T-helper 1 cell (primary cell): ENCODE measurements at regions not wholly inside any gene's neighbourhood (a gene's known extent, or its start where the extent isn't known, plus 50 kb on each side); places are given as distances from the start of the nearest gene placed in this dataset.

ENCODE experiments used
- DNase-seq, 5 donors: peaks; one replicate each; pipeline ENCODE4 v3.0.0-alpha.2; 2012 to 2020

DNA sequence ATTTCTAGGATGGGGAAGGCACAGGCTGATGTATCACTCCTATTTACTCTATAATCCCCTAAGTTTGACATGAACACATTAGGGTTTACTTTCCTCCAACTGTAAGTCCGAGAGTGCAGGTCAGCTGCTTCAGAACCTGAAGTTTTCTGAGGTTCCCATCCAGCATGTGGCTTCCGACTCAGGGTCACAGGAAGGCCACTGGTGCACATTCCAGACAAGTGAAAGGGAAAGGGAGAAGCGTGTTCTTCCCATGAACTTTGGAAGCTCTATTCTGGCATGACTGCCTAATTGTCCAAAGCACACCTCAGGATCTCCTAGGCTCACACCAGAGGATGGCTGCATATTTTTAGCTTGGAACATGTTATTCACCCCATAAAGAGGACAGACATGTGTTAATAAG is 602.6 kb downstream of the SEMA5A start:
- DNase-seq, result no peak

DNA sequence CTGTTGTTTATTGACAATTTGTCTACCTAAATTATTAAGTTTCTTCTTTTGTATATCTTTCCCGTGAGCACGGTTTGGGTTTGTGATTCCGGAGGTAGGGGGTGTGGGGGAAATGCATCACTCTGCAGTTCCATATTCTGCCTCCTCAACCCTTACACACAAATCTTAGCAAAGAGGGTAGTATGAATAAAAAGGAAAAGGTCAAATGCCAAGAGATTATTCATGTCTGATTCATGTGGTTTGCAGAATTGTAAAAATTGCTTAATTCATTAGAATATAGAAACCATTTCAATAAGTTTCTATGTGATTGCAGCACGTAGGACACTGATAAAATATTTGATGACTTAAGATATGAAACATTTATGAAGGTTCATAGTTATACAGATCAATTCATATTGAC is 601.9 kb downstream of the SEMA5A start:
- DNase-seq, result no peak

DNA sequence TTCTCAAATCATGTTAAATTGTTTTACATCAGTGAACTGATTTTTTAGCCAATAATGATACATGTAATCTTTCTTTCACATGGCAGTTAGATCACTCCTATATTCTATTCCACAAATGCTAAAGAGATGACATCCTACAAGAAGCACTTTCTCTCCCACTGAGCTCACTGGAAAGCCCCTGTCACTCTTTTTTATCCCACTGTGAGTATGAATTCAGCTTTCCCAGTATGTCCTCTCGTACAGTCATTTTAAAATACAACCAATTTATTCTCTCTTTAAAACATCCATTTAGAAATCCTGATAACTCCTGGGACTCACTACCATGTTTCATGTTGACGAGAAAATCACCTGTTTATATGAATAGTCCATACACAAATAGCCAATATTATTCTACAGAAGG is 599.9 kb downstream of the SEMA5A start:
- DNase-seq, result no peak

DNA sequence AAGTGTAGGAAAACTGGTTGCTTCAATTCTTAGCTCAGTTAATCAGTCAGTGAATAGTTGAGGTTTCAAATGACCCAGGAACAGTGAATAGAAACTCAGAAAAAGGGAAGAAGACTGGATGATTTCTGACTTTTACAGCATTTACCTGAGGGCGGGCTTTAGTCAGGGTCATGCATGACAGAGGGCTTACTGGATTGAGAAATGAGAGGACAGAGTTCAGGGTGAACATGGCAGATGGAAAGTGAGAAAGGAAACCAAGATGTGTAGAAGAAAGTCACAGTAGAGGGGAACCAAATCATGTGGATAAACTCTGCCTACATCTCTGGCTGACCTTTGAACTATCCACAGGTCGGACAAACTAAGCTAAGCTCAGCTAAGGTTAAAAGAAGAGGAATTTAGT is 596.0 kb downstream of the SEMA5A start:
- no peak for DNase-seq

DNA sequence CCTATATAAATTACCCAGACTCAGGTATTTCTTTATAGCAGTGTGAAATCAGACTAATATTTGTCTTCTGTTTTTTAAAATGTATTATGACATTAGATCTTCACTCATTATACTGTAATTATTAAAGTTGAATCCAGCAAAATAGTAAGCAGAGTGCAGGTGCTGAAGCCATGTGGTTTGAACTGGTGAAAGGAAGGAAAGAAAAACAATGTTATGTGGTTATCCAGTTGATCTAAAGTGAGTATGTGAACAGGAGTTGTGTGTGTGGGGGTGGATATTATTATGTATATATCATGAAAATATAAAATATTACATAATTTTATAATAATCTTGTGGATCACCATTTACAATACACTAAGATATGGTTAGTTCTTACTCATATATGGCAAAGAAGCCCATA is 593.7 kb downstream of the SEMA5A start:
- no peak for DNase-seq

DNA sequence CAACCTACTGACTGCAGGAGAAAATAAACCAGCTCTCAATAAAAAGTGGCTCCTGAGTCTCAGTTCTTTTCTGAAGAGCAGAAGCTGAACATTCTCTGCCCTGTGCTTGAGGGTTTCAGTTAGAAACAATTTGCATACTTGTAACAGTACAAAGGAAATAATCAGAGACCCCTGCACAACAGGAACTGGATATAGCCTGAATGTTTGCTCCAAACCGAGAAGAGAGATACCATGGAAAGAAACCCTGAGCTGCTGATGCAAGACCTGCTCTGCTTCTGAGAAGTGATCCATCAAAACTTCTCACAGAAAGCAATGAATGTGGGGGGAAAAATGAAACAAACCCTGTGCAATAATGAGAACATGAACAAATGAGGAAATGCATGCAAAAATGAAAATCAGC is 592.9 kb downstream of the SEMA5A start:
- DNase-seq, result no peak

DNA sequence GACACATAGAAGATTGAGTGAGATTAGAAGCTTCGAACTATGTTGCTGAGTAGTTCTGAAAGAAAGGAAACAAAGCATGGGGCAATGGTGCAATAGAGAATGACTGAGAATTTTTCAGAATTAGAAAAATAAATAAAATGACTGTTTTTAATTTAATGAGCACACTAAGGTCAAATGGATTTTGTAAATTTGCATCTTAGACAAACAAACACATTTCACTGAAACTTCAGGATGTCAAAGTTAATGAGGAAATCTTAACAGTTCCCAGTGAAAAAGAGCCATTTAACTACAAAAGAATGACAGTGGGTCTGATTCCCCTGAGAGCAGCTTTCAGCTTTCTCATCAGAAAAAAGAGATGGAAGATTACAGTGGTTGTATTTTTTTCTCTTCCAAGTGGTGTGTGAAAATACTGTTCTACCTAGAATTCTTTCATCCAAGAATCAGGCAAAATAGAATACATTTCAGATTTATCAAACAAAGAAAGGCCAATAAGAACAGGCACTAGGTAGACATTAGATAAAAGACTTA is 591.9 kb downstream of the SEMA5A start:
- DNase-seq, result no peak

DNA sequence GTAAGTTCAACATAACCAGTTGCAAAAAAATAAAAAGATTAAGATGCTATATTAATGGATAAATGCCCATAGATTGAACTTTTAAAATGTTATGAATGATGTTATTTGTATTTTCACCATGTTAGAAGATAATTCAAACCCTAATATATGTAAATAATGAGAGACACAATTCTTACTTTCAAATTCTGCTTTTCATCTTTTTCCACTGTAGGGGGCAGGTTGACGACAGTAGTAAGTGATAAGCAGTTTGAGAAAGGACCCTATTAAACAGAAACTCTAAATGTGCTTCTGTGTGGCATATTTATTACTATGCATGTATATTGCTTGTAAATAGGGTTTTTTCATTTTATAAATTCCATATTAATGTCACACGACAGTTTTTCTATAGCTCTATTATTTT is 591.1 kb downstream of the SEMA5A start:
- no peak for DNase-seq

DNA sequence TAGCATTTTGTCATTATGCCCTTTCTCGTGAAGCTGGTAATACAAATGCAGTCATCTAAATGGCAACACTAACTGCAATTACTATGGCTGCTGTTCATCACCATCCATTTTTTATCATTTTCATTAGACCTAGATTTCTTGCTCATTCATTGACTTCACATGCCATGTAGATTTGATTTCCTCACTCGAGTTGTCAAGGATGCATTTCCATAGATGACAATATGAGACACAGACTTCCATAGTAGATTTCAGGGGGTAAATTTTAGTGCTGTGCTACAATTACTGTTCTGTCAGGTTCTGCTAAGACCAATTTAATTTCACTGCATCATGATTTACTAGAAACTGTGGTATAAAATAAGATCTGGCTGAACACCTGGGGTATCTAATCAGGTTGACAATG is 589.2 kb downstream of the SEMA5A start:
- no peak for DNase-seq

DNA sequence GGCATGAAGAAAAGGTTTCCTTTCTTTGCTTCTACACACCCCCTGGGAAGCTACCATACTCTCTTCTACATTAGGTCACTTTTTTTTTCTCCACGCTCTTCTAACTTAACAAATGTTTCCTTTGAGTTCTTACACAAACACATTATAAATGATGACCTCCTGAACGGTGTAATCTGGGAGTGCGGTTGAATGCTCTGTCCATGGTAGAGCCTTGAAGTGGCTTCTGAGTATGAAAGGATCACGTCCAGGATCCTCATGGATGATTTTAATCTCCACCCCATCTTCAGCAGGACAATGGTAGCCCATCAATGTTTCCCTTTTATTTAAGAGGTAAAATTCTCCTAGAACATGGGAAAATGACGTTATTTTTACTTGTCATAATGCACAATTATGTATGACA is 587.3 kb downstream of the SEMA5A start:
- no peak for DNase-seq

DNA sequence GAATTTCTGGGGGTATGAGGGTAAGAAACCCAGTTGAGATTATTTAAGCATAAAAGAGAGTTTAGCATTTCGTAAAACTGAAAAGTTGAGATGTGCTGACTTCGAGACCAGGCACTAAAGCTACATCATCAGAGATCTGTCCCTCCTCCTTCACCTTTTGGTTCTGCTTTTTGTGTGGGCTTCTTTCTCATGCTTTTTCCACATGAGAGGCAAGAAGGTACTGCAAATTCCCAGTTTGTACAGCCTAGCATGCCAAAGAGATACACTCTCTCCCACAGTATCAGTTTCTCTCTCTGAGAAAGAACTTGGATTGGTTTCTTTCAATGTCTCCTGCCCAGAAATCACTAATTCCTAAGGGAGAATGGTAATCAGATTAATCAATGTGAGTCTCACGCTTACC is 584.7 kb downstream of the SEMA5A start:
- DNase-seq, result no peak

DNA sequence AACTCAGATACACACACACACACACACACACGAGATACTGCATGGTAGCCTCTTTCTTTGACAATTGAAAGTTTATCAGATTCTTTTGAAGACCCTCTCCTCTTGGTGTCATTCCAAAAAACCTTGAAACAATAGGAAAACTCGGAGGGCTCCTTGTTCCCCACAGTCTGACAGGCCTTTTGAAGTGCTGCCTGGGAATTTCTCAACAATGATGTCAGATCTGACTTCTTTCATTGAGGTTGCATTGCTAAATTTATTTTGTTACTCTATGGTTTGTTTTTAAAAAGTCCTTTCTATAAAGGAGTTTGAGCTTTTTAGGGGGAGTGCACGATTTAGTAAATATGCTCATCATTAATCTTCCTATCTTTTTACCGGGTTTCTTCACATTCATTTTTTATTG is 583.9 kb downstream of the SEMA5A start:
- DNase-seq, result no peak

DNA sequence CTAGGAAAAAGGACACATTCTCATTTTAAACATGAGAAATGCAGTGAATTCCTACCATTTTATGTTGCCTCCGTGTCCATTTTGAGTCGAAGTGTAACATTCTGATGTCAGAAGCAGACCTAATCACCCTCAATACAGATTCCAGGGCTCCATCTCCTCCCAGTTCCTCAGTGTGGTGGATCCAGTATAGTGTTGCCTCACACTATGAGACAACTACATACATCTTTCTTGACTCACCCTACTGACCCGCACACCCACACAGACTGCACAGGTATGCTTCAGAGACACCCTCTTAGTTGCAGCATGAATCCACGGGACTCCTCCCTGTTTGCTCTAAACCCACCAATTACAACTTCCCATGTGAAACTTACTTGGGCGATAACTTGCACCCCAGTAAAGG is 564.9 kb downstream of the SEMA5A start:
- no peak for DNase-seq

DNA sequence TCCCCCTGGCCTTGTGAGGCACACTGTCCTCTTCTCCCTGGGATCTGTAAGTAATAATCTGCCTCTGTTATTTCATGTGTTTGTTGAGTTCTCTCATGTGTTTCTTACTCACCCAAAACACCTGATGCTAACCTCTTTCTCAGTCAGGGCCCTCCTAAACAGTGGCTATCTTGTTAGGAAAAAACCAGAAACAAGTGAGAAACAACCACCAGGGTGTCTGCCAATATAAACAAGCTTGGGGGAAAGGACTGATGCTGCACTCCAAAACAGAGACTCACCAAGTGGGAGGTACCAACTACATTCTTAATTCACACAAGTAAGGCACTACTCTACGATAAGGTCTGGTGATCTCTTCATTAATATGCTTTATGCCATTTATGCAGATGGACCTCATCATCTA is 564.4 kb downstream of the SEMA5A start:
- no peak for DNase-seq

DNA sequence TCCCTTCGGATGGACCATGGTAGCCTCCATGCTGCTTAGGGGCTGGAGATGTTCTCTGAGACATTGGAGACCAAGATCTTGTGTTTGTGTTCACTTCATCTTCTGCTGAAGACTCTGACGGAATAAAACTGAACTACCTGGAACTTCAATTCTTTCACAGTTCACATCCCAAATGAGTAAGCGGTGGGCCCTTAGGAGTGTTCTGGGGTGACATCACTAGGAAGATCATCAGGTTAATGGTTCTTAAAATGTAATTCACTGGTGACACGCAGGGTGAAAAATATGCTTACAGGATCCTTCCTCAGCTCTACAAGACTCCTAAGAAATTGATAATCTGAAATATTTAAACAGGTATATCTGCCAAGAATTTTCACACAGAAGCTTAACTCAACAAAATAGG is 561.5 kb downstream of the SEMA5A start:
- no peak for DNase-seq
